Right lobe of liver (tissue), 4 donors: ENCODE measurements at regions not wholly inside any gene's neighbourhood (a gene's known extent, or its start where the extent isn't known, plus 50 kb on each side); places are given as distances from the start of the nearest gene placed in this dataset.

Experiments
- POLR2A ChIP-seq: fragments of 450-650 bp; IDR thresholded peaks from one replicate; pipeline ENCODE4 v1.6.1; 2017; ENCODE audit warnings: antibody characterized with exemption, mild to moderate bottlenecking
- TF ChIP-seq, protein P1 (sequence below), 4 donors: fragments of 200-600 bp in 3 of 4; fragments of 450-650 bp in 1 of 4; IDR thresholded peaks; one replicate each; pipeline versions ENCODE4 v1.5.1 to v1.8.0; 2016 to 2022; ENCODE audit warnings: antibody characterized with exemption in 4 of 4, mild to moderate bottlenecking in 2 of 4
- donor health status: DM: no; HTN: no; CAD: no.
- donor health status: DM: no; HTN: no; CAD: no.
- donor health status: DM: no; HTN: yes; CAD: no.

DNA sequence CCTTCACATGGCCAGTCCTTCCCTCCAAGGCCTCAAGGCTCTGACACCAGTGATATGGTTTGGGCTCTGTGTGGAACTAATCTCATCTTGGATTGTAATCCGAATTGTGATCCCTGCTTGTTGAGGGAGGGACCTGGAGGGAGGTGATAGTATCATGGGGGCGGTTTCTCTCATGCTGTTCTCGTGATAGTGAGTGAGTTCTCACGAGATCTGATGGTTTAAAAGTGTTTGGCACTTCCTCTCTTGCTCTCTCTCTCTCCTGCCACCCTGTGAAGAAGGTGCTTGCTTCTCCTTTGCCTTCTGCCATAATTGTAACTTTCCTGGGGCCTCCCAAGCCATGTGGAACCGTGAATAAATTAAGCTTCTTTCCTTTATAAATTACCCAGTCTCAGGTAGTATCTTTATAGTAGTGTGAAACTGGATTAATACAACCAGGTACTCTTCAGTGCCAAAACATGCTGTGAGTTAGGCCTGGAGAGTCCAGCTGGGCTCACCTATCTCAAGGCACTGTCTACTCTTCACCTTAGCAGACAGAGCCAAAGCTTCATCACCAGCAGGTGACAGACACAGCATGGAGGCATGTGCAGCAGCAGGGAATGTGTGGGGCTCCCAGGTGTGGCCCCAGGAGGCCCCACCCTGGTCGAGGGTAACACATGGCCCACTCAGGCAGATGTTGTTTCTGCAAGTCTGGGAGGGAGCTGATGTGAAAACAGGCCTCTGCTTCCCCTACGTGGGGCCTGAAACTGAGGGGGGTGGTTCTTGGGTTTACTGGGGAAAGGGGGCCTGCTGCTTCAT is 97.5 kb upstream of the CDYL start:
- TF ChIP-seq, protein P1, sequence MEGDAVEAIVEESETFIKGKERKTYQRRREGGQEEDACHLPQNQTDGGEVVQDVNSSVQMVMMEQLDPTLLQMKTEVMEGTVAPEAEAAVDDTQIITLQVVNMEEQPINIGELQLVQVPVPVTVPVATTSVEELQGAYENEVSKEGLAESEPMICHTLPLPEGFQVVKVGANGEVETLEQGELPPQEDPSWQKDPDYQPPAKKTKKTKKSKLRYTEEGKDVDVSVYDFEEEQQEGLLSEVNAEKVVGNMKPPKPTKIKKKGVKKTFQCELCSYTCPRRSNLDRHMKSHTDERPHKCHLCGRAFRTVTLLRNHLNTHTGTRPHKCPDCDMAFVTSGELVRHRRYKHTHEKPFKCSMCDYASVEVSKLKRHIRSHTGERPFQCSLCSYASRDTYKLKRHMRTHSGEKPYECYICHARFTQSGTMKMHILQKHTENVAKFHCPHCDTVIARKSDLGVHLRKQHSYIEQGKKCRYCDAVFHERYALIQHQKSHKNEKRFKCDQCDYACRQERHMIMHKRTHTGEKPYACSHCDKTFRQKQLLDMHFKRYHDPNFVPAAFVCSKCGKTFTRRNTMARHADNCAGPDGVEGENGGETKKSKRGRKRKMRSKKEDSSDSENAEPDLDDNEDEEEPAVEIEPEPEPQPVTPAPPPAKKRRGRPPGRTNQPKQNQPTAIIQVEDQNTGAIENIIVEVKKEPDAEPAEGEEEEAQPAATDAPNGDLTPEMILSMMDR (IDR thresholded peaks at IDR 0.05) = no peak
- no peak for TF ChIP-seq POLR2A
